ENCODE measurements at regions not wholly inside any gene's neighbourhood (a gene's known extent, or its start where the extent isn't known, plus 50 kb on each side); places are given as distances from the start of the nearest gene placed in this dataset.

- DNase-seq (ENCODE audit: low spot score): no peak
Measured at GRCh38 chr12:114735680-114736374, 51.9 kb upstream of the TBX3 start.

GRCh38 chr12:114735011-114735410, 51.0 kb upstream of the TBX3 start:
- no peak for DNase-seq (ENCODE audit: low spot score)

- DNase-seq (ENCODE audit: low spot score): no peak
Measured at GRCh38 chr12:114733919-114734318, 49.9 kb upstream of the TBX3 start.
